Right lung (tissue), 2 donors: ENCODE measurements at regions not wholly inside any gene's neighbourhood (a gene's known extent, or its start where the extent isn't known, plus 50 kb on each side); places are given as distances from the start of the nearest gene placed in this dataset.
A peak's percentile ranks its signal among the peaks of the same experiment; 100 is the strongest.

Source experiments
- DNase-seq, 2 donors: peaks; one replicate each; pipeline ENCODE4 v3.0.0-alpha.2; 2013

GRCh38 chr1:114224196-114224907 is 70.7 kb upstream of the SYT6 start:
- DNase-seq = peak; percentile 88 to 91

GRCh38 chr1:114222920-114223319 is 69.3 kb upstream of the SYT6 start:
- DNase-seq = no peak

GRCh38 chr1:114219172-114219868 is 65.7 kb upstream of the SYT6 start:
- DNase-seq = no peak

- DNase-seq = no peak
Measured at GRCh38 chr1:114218361-114219171, 64.9 kb upstream of the SYT6 start.

GRCh38 chr1:114216431-114217173 is 62.9 kb upstream of the SYT6 start:
- DNase-seq = no peak

- no peak for DNase-seq
Measured at GRCh38 chr1:114215436-114215835, 61.8 kb upstream of the SYT6 start.

GRCh38 chr1:114214016-114214415 is 60.3 kb upstream of the SYT6 start:
- no peak for DNase-seq

GRCh38 chr1:114209971-114210370 is 56.3 kb upstream of the SYT6 start:
- no peak for DNase-seq

GRCh38 chr1:114208714-114209113 is 55.0 kb upstream of the SYT6 start:
- DNase-seq = no peak

GRCh38 chr1:114208106-114208505 is 54.4 kb upstream of the SYT6 start:
- DNase-seq = no peak

GRCh38 chr1:114207635-114208034 is 54.0 kb upstream of the SYT6 start:
- no peak for DNase-seq

GRCh38 chr1:114206392-114206791 is 52.7 kb upstream of the SYT6 start:
- no peak for DNase-seq

- DNase-seq = no peak
Measured at GRCh38 chr1:114203595-114204128, 50.0 kb upstream of the SYT6 start.
